ENCODE measurements at regions not wholly inside any gene's neighbourhood (a gene's known extent, or its start where the extent isn't known, plus 50 kb on each side); places are given as distances from the start of the nearest gene placed in this dataset.

GRCh38 chr6:148112851-148113319 lies 229.8 kb upstream of the SASH1 start:
- TF ChIP-seq CTCF (IDR thresholded peaks at IDR 0.05): no peak
- no peak for TF ChIP-seq EP300 (IDR thresholded peaks at IDR 0.05)
- TF ChIP-seq POLR2A (IDR thresholded peaks at IDR 0.05): no peak

Measured in tibial nerve (tissue), 4 donors.